GM23338 (cell line): ENCODE measurements at regions not wholly inside any gene's neighbourhood (a gene's known extent, or its start where the extent isn't known, plus 50 kb on each side); places are given as distances from the start of the nearest gene placed in this dataset.
"Not testable (repeated sequence)": the region's sequence is repeated elsewhere in the genome, so short reads cannot be mapped to it uniquely, and the experiment has no call there.

Source experiments
- ATAC-seq: fragments of 200-7000 bp; cut with Tn5 transposase; 3 replicates; pipeline ENCODE4 v1.9.1; 2020
- DNase-seq: peaks from one replicate; pipeline ENCODE4 v3.0.0-alpha.2; 2015; ENCODE audit warnings: low spot score
- H2AFZ ChIP-seq: fragments of 200-600 bp; sonication (generic); 2 replicates; pipeline ENCODE4 v1.8.0; 2016; ENCODE audit warnings: antibody characterized with exemption, mild to moderate bottlenecking, moderate library complexity
- H3F3A ChIP-seq: fragments of 200-600 bp; sonication (generic); replicated peaks from 2 replicates; pipeline ENCODE4 v1.8.0; 2017; ENCODE audit warnings: antibody characterized with exemption, mixed run types, low read depth
- H3K27ac ChIP-seq: fragments of 200-600 bp; sonication (generic); 2 replicates; pipeline ENCODE4 v1.6.1; 2016; ENCODE audit warnings: low read depth
- H3K27me3 ChIP-seq: fragments of 200-600 bp; sonication (generic); 2 replicates; pipeline ENCODE4 v1.8.0; 2016; ENCODE audit warnings: mild to moderate bottlenecking, mixed run types, moderate library complexity; ENCODE audit not compliant: insufficient read depth
- H3K36me3 ChIP-seq: fragments of 200-600 bp; sonication (generic); 2 replicates; pipeline ENCODE4 v1.8.0; 2016; ENCODE audit warnings: mild to moderate bottlenecking; ENCODE audit not compliant: insufficient read depth
- H3K4me1 ChIP-seq: fragments of 200-600 bp; sonication (generic); 2 replicates; pipeline ENCODE4 v1.8.0; 2016; ENCODE audit warnings: mild to moderate bottlenecking, moderate library complexity; ENCODE audit not compliant: insufficient read depth
- H3K4me2 ChIP-seq: fragments of 200-600 bp; sonication (generic); 2 replicates; pipeline ENCODE4 v1.7.1; 2017; ENCODE audit warnings: mixed run types
- H3K4me3 ChIP-seq: fragments of 200-600 bp; sonication (generic); 2 replicates; pipeline ENCODE4 v1.6.1; 2016; ENCODE audit warnings: mixed run types
- H3K79me2 ChIP-seq: fragments of 200-600 bp; sonication (generic); replicated peaks from 2 replicates; pipeline ENCODE4 v1.8.0; 2017; ENCODE audit warnings: mild to moderate bottlenecking; ENCODE audit not compliant: insufficient read depth
- H3K9me2 ChIP-seq: fragments of 200-600 bp; sonication (generic); 2 replicates; pipeline ENCODE4 v1.8.0; 2017; ENCODE audit not compliant: insufficient read depth
- H4K20me1 ChIP-seq: fragments of 200-600 bp; sonication (generic); replicated peaks from 2 replicates; pipeline ENCODE4 v1.8.0; 2017; ENCODE audit warnings: mild to moderate bottlenecking; ENCODE audit not compliant: insufficient read depth
- H3K27ac Mint-ChIP-seq: 2 replicates; pipeline ENCODE4 v1.8.0; 2020; ENCODE audit warnings: inconsistent platforms, mild to moderate bottlenecking, moderate library complexity, mixed read lengths
- H3K27me3 Mint-ChIP-seq: 3 replicates; pipeline ENCODE4 v1.8.0; 2022; ENCODE audit warnings: low read depth, mild to moderate bottlenecking, moderate library complexity, mixed read lengths, inconsistent platforms; ENCODE audit not compliant: insufficient read depth, poor library complexity
- H3K36me3 Mint-ChIP-seq: 3 replicates; pipeline ENCODE4 v1.8.0; 2021; ENCODE audit warnings: low read depth, mild to moderate bottlenecking, inconsistent platforms, moderate library complexity, mixed read lengths
- H3K4me1 Mint-ChIP-seq: 3 replicates; pipeline ENCODE4 v1.8.0; 2020; ENCODE audit warnings: mild to moderate bottlenecking, inconsistent platforms, mixed read lengths
- H3K4me3 Mint-ChIP-seq: 3 replicates; pipeline ENCODE4 v1.8.0; 2021; ENCODE audit warnings: moderate library complexity, mild to moderate bottlenecking, inconsistent platforms, mixed read lengths
- H3K9me3 Mint-ChIP-seq: 3 replicates; pipeline ENCODE4 v1.8.0; 2020; ENCODE audit warnings: moderate library complexity, mild to moderate bottlenecking, inconsistent platforms, mixed read lengths
- CREB1 ChIP-seq: fragments of 250-450 bp; sonication (Bioruptor Pico); IDR thresholded peaks from 2 replicates; pipeline ENCODE4 v1.5.0; 2020; ENCODE audit warnings: low read depth, mild to moderate bottlenecking, moderate library complexity
- EZH2phosphoT487 ChIP-seq: fragments of 200-600 bp; sonication (generic); IDR thresholded peaks from one replicate; pipeline ENCODE4 v1.8.1; 2018; ENCODE audit warnings: antibody characterized with exemption; ENCODE audit not compliant: unreplicated experiment
- NANOG ChIP-seq: IDR thresholded peaks from 2 replicates; pipeline ENCODE4 v1.6.1; 2016; ENCODE audit warnings: antibody characterized with exemption, borderline replicate concordance
- POLR2AphosphoS5 ChIP-seq: IDR thresholded peaks from 2 replicates; pipeline ENCODE4 v1.6.1; 2016; ENCODE audit warnings: antibody characterized with exemption, low read depth
- STAT1 ChIP-seq: IDR thresholded peaks from one replicate; pipeline ENCODE4 v1.6.1; 2016; ENCODE audit warnings: antibody characterized with exemption; ENCODE audit not compliant: unreplicated experiment
- TF ChIP-seq, protein P1 (sequence below): fragments of 250-450 bp; sonication (Bioruptor Pico); IDR thresholded peaks from 2 replicates; pipeline ENCODE4 v1.5.0; 2020; ENCODE audit warnings: mild to moderate bottlenecking, moderate library complexity
- TF ChIP-seq, protein P2 (sequence below): IDR thresholded peaks from 2 replicates; pipeline ENCODE4 v1.6.1; 2016; ENCODE audit warnings: antibody characterized with exemption

DNA sequence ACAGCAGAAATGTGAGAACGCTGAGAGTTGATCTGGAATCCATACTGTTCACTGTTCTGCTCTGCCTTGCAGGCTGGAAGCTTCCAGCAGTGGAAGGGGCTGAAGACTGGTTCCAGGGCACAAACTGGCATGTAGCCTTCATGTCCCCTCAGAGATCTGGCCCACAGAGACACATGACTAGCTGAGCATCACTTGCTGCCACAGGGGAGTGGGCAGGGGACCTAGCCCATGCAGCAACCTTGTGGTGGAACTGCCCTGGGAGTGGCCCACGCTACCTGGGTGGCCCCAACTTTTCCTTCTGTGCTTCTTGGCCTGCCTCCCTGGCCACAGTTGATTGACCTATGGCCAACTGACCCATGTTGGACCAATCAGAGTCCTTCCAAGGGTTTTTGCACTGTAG lies 98.1 kb downstream of the TPRA1 start (continued):
- TF ChIP-seq, protein P1, sequence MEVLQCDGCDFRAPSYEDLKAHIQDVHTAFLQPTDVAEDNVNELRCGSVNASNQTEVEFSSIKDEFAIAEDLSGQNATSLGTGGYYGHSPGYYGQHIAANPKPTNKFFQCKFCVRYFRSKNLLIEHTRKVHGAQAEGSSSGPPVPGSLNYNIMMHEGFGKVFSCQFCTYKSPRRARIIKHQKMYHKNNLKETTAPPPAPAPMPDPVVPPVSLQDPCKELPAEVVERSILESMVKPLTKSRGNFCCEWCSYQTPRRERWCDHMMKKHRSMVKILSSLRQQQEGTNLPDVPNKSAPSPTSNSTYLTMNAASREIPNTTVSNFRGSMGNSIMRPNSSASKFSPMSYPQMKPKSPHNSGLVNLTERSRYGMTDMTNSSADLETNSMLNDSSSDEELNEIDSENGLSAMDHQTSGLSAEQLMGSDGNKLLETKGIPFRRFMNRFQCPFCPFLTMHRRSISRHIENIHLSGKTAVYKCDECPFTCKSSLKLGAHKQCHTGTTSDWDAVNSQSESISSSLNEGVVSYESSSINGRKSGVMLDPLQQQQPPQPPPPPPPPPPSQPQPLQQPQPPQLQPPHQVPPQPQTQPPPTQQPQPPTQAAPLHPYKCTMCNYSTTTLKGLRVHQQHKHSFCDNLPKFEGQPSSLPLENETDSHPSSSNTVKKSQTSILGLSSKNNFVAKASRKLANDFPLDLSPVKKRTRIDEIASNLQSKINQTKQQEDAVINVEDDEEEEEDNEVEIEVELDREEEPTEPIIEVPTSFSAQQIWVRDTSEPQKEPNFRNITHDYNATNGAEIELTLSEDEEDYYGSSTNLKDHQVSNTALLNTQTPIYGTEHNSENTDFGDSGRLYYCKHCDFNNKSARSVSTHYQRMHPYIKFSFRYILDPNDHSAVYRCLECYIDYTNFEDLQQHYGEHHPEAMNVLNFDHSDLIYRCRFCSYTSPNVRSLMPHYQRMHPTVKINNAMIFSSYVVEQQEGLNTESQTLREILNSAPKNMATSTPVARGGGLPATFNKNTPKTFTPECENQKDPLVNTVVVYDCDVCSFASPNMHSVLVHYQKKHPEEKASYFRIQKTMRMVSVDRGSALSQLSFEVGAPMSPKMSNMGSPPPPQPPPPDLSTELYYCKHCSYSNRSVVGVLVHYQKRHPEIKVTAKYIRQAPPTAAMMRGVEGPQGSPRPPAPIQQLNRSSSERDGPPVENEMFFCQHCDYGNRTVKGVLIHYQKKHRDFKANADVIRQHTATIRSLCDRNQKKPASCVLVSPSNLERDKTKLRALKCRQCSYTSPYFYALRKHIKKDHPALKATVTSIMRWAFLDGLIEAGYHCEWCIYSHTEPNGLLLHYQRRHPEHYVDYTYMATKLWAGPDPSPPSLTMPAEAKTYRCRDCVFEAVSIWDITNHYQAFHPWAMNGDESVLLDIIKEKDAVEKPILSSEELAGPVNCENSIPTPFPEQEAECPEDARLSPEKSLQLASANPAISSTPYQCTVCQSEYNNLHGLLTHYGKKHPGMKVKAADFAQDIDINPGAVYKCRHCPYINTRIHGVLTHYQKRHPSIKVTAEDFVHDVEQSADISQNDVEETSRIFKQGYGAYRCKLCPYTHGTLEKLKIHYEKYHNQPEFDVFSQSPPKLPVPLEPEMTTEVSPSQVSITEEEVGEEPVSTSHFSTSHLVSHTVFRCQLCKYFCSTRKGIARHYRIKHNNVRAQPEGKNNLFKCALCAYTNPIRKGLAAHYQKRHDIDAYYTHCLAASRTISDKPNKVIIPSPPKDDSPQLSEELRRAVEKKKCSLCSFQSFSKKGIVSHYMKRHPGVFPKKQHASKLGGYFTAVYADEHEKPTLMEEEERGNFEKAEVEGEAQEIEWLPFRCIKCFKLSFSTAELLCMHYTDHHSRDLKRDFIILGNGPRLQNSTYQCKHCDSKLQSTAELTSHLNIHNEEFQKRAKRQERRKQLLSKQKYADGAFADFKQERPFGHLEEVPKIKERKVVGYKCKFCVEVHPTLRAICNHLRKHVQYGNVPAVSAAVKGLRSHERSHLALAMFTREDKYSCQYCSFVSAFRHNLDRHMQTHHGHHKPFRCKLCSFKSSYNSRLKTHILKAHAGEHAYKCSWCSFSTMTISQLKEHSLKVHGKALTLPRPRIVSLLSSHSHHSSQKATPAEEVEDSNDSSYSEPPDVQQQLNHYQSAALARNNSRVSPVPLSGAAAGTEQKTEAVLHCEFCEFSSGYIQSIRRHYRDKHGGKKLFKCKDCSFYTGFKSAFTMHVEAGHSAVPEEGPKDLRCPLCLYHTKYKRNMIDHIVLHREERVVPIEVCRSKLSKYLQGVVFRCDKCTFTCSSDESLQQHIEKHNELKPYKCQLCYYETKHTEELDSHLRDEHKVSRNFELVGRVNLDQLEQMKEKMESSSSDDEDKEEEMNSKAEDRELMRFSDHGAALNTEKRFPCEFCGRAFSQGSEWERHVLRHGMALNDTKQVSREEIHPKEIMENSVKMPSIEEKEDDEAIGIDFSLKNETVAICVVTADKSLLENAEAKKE (CRISPR knock-in tag): no peak
- TF ChIP-seq STAT1 (no peak), NANOG (no peak), POLR2AphosphoS5 (no peak)

DNA sequence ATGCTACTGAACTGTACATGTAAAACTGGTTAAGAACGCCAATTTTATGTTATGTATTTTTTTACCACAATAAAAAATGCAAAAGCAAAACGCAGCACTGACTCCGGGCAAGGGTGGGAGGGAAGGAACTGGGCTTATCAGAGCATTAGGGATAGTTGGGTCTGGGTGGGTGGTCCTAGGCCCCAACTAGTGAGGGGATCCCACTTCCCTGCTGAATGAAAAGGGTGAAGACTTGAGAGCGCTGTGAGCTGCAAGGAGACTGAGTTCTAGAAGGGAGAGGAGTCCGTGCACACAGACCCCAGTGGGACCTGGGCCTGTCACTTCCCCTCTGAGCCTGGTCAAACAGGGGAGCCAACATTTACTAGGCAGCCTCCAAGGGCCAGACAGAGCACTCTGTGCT lies 98.6 kb downstream of the TPRA1 start:
- Mint-ChIP-seq H3K36me3 (peaks cover 19% of the 10 kb centered on the region), H3K4me1 (peaks cover 14% of the 10 kb centered on the region), H3K9me3 (peaks cover 34% of the 10 kb centered on the region), H3K27me3 (peaks cover 9% of the 10 kb centered on the region), H3K27ac (no peak overlapping the region), H3K4me3 (no peak overlapping the region)
- ATAC-seq (no peak), DNase-seq (no peak)
- Histone ChIP-seq H3K79me2 (no peaks in the 10 kb centered on the region), H2AFZ (no peak overlapping the region), H3K27ac (no peak overlapping the region), H3K4me3 (no peak overlapping the region), H3K4me1 (peaks cover 5% of the 10 kb centered on the region; the same call in 1 of the 2 replicates), H3F3A (no peaks in the 10 kb centered on the region), H3K4me2 (no peak overlapping the region), H3K9me2 (peaks cover 8% of the 10 kb centered on the region), H3K27me3 (no peaks in the 10 kb centered on the region), H4K20me1 (no peaks in the 10 kb centered on the region), H3K36me3 (no peaks in the 10 kb centered on the region)
- TF ChIP-seq EZH2phosphoT487 (no peak), CREB1 (no peak)

DNA sequence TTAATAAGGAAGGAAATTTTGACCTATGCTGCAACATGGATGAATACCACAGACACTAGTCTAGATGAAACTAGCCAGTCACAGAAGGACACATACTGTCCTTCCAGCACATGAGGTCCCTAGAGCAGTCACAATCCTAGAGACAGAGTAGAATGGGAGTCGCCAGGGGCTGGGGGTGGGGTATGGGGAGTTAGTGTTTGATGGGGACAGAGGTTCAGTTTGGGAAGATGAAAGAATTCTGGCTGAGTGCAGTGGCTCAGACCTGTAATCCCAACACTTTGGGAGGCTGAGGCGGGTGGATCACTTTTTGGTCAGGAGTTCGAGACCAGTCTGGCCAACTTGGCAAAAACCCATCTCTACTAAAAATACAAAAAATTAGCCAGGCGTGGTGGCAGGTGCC lies 99.2 kb downstream of the TPRA1 start:
- Histone ChIP-seq H3K4me3 (no peak overlapping the region), H3K27me3 (no peaks in the 10 kb centered on the region), H3K4me2 (no peak overlapping the region), H3K9me2 (peaks cover 8% of the 10 kb centered on the region), H2AFZ (no peak overlapping the region), H3K36me3 (no peaks in the 10 kb centered on the region), H3K27ac (no peak overlapping the region), H4K20me1 (no peaks in the 10 kb centered on the region), H3K4me1 (peaks cover 5% of the 10 kb centered on the region; the same call in 1 of the 2 replicates), H3K79me2 (no peaks in the 10 kb centered on the region), H3F3A (no peaks in the 10 kb centered on the region)
- peaks cover 31% of the 10 kb centered on the region for H3K9me3 Mint-ChIP-seq
- no peak overlapping the region for H3K27ac Mint-ChIP-seq
- DNase-seq: no peak
- peaks cover 19% of the 10 kb centered on the region for H3K36me3 Mint-ChIP-seq
- ATAC-seq: no peak
- TF ChIP-seq STAT1: no peak
- TF ChIP-seq EZH2phosphoT487: no peak
- TF ChIP-seq, protein P2, sequence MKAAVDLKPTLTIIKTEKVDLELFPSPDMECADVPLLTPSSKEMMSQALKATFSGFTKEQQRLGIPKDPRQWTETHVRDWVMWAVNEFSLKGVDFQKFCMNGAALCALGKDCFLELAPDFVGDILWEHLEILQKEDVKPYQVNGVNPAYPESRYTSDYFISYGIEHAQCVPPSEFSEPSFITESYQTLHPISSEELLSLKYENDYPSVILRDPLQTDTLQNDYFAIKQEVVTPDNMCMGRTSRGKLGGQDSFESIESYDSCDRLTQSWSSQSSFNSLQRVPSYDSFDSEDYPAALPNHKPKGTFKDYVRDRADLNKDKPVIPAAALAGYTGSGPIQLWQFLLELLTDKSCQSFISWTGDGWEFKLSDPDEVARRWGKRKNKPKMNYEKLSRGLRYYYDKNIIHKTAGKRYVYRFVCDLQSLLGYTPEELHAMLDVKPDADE: no peak
- peaks cover 14% of the 10 kb centered on the region for H3K4me1 Mint-ChIP-seq
- H3K4me3 Mint-ChIP-seq: no peak overlapping the region
- peaks cover 12% of the 10 kb centered on the region for H3K27me3 Mint-ChIP-seq

DNA sequence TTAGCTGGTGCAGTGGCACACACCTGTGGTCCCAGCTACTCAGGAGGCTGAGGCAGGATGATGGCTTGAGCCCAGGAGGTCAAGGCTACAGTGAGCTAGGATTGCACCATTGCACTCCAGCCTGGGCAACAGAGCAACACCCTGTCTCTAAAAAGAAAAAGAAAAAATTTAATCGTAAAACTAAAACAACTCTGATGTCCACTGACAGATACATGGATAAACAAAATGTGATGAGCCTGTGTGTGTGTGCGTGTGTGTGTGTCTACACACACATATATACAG lies 99.6 kb downstream of the TPRA1 start:
- H3F3A ChIP-seq, H3K4me3 ChIP-seq, ATAC-seq, H3K79me2 ChIP-seq, H3K36me3 ChIP-seq, H3K9me2 ChIP-seq, H3K27me3 ChIP-seq, H3K4me1 ChIP-seq, H2AFZ ChIP-seq, H3K4me2 ChIP-seq, H3K27ac ChIP-seq, H3K27ac Mint-ChIP-seq, H3K4me3 Mint-ChIP-seq, DNase-seq, H4K20me1 ChIP-seq: not testable (repeated sequence)
- Mint-ChIP-seq H3K9me3 (peaks cover 31% of the 10 kb centered on the region), H3K27me3 (peaks cover 11% of the 10 kb centered on the region), H3K4me1 (peaks cover 14% of the 10 kb centered on the region), H3K36me3 (peaks cover 19% of the 10 kb centered on the region)
